ENCODE measurements at regions not wholly inside any gene's neighbourhood (a gene's known extent, or its start where the extent isn't known, plus 50 kb on each side); places are given as distances from the start of the nearest gene placed in this dataset.

DNA sequence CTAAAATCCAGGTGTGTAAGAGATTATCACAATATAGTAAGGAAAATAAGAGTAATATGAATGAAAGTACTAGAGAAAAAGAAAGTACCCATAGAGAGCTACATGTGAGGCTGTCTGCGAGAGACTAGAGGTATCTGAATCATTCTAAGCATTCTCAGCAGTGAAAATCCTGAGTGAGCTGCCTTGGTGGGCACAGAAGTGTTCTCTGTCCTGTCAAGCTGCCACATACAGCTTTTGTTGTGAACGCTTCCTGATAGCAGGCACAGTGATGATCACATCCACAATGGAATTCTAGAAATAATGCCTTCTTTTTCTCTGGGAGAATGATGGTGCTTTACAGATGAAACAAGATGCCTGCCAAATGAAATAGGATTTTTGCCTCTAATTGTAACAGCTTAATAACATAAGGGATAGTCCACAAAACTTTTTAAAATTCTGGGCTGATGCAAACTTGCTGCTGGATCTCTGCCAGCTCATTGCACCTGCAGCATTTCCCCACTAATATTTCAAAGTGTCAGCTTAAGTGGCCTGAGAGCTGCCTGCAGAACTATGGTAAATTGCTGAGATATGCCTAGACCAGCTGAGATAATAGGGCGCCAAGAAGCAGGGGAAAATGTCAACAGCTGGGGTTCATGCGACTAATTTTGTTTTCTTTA lies 620.5 kb downstream of the DOK5 start:
- DNase-seq (no peak), ATAC-seq (no peak)
- H3K9me3 ChIP-seq: peaks cover 0 to 4% (median 0%) of the 10 kb centered on the region in 12 donors
- TF ChIP-seq, protein P1, sequence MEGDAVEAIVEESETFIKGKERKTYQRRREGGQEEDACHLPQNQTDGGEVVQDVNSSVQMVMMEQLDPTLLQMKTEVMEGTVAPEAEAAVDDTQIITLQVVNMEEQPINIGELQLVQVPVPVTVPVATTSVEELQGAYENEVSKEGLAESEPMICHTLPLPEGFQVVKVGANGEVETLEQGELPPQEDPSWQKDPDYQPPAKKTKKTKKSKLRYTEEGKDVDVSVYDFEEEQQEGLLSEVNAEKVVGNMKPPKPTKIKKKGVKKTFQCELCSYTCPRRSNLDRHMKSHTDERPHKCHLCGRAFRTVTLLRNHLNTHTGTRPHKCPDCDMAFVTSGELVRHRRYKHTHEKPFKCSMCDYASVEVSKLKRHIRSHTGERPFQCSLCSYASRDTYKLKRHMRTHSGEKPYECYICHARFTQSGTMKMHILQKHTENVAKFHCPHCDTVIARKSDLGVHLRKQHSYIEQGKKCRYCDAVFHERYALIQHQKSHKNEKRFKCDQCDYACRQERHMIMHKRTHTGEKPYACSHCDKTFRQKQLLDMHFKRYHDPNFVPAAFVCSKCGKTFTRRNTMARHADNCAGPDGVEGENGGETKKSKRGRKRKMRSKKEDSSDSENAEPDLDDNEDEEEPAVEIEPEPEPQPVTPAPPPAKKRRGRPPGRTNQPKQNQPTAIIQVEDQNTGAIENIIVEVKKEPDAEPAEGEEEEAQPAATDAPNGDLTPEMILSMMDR (IDR thresholded peaks at IDR 0.05): no peak
- no peak for TF ChIP-seq POLR2A (IDR thresholded peaks at IDR 0.05)
- H3K27me3 ChIP-seq: no peaks in the 10 kb centered on the region
- WGBS, 4 donors: 9 to 17% (median 13%) methylated on average over 4 of the region's 4 CpGs
- no peaks in the 10 kb centered on the region for H3K36me3 ChIP-seq
- H3K4me1 ChIP-seq: peaks cover 0 to 9% (median 3%) of the 10 kb centered on the region in 12 donors
- H3K27ac ChIP-seq: no peak overlapping the region
- intact Hi-C loops (cut with DNase I): no loop called here
- no peak overlapping the region for H3K4me3 ChIP-seq

DNA sequence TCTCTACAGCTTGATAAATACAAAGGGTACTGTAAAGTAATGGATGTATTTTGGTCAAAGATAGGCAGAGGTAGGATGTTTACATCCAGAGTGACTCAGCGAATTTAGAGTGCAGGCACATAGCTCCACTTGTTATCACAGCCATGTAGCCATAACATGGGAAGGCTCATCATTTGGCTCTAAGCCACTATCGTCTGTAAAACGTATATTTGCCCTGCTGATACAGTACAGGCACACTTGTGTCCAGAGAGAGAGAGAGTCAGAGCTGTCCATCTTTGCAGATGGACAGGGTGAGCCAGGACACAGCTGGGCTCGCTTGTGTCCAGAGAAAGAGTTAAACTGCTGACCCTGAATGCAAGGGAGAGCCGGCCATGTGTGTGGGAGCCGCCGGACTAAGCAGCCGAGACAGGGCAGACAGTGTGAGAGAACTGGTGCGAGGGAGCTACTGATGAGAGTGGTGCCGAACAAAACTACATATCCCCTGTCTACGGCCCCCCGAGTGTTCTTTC lies 619.0 kb downstream of the DOK5 start:
- Histone ChIP-seq H3K27me3 (no peaks in the 10 kb centered on the region), H3K27ac (no peak overlapping the region), H3K4me1 (peaks cover 0 to 9% (median 3%) of the 10 kb centered on the region in 12 donors), H3K36me3 (no peaks in the 10 kb centered on the region), H3K4me3 (no peak overlapping the region), H3K9me3 (peaks cover 0 to 4% (median 0%) of the 10 kb centered on the region in 12 donors)
- WGBS, 4 donors: 42 to 69% (median 65%) methylated on average over 9 to 12 of the region's 12 CpGs
- DNase-seq (no peak), ATAC-seq (no peak)
- intact Hi-C loops (cut with DNase I): no loop called here
- TF ChIP-seq, protein P1 (IDR thresholded peaks at IDR 0.05): no peak
- no peak for TF ChIP-seq POLR2A (IDR thresholded peaks at IDR 0.05)

DNA sequence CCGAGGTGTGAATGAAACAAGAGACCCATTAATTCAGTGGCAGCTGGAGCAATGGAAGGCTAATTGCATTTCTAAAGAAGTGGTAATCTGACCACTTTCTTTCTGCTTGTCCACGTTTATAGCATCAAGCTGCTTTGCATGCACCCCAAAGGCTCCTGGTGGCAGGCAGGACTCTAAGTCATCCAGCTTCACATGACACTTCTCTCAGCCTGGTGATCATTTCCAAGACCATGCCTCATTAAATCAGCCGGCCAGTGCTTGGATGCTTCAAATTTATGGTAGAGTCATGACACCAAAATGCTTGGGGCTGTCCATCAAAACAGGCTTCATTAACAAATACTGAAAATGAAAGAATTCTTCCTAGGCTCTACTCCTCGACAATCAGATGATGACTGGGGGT lies 614.9 kb downstream of the DOK5 start:
- intact Hi-C loops (cut with DNase I): no loop called here
- no peak overlapping the region for H3K4me3 ChIP-seq
- no peaks in the 10 kb centered on the region for H3K4me1 ChIP-seq
- TF ChIP-seq POLR2A (IDR thresholded peaks at IDR 0.05): no peak
- TF ChIP-seq, protein P1 (IDR thresholded peaks at IDR 0.05): no peak
- no peak overlapping the region for H3K27ac ChIP-seq
- ATAC-seq (no peak), DNase-seq (no peak)
- WGBS, 4 donors: 59 to 75% (median 66%) methylated on average over 4 of the region's 4 CpGs
- no peaks in the 10 kb centered on the region for H3K27me3 ChIP-seq
- peaks cover 0 to 4% (median 0%) of the 10 kb centered on the region in 12 donors for H3K9me3 ChIP-seq
- H3K36me3 ChIP-seq: no peaks in the 10 kb centered on the region

DNA sequence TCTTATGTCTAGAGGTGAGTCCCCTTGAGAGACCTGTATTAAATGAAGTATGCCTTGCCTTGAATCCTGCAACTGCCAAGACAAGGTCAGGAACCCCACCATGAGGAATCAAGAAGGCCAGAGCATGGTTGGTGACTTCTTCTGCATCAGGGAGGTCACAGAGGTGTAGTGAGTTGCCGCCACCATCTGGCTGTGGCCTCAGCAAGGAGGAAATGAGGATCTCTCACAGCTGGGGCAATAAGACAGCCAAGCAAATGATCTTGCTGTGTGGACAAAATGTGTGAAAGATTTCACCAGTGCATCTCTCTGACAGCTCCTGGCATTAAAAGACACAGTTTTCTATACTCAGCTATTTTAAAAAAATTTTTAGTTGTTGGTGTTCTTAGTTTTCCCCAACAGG lies 611.0 kb downstream of the DOK5 start:
- DNase-seq (no peak), ATAC-seq (no peak)
- Histone ChIP-seq H3K27ac (no peak overlapping the region), H3K4me1 (no peaks in the 10 kb centered on the region), H3K27me3 (no peaks in the 10 kb centered on the region), H3K36me3 (no peaks in the 10 kb centered on the region), H3K9me3 (no peaks in the 10 kb centered on the region), H3K4me3 (no peak overlapping the region)
- intact Hi-C loops (cut with DNase I): no loop called here
- TF ChIP-seq POLR2A (IDR thresholded peaks at IDR 0.05): no peak
- TF ChIP-seq, protein P1 (IDR thresholded peaks at IDR 0.05): no peak
- WGBS, 4 donors: 78 to 84% (median 82%) methylated on average over 1 of the region's 1 CpG
